Kidney tubule cell (primary cell): ENCODE measurements at regions not wholly inside any gene's neighbourhood (a gene's known extent, or its start where the extent isn't known, plus 50 kb on each side); places are given as distances from the start of the nearest gene placed in this dataset.

Experiments
- DNase-seq: peaks from one replicate; pipeline ENCODE4 v3.0.0-alpha.2; 2018; ENCODE audit warnings: low spot score

- DNase-seq: no peak
Measured at GRCh38 chr5:115402822-115403577, 106.5 kb upstream of the CCDC112 start.

GRCh38 chr5:115402092-115402491, 105.6 kb upstream of the CCDC112 start:
- DNase-seq: no peak

- DNase-seq: peak; percentile 71
Measured at GRCh38 chr5:115398719-115399118, 102.3 kb upstream of the CCDC112 start.

- no peak for DNase-seq
Measured at GRCh38 chr5:115396688-115397087, 100.2 kb upstream of the CCDC112 start.

GRCh38 chr5:115396081-115396480, 99.6 kb upstream of the CCDC112 start:
- no peak for DNase-seq

GRCh38 chr5:115394531-115394930, 98.1 kb upstream of the CCDC112 start:
- no peak for DNase-seq

GRCh38 chr5:115393239-115393638, 96.8 kb upstream of the CCDC112 start:
- no peak for DNase-seq

- no peak for DNase-seq
Measured at GRCh38 chr5:115392611-115393010, 96.2 kb upstream of the CCDC112 start.

GRCh38 chr5:115391780-115392179, 95.3 kb upstream of the CCDC112 start:
- DNase-seq: no peak

GRCh38 chr5:115389799-115390382, 93.4 kb upstream of the CCDC112 start:
- no peak for DNase-seq

- DNase-seq: no peak
Measured at GRCh38 chr5:115389034-115389798, 92.8 kb upstream of the CCDC112 start.

- DNase-seq: no peak
Measured at GRCh38 chr5:115388240-115388639, 91.8 kb upstream of the CCDC112 start.

- DNase-seq: peak; percentile 59
Measured at GRCh38 chr5:115387816-115388215, 91.4 kb upstream of the CCDC112 start.

- DNase-seq: no peak
Measured at GRCh38 chr5:115386657-115387056, 90.2 kb upstream of the CCDC112 start.

- DNase-seq: no peak
Measured at GRCh38 chr5:115384587-115385375, 88.3 kb upstream of the CCDC112 start.

GRCh38 chr5:115382989-115383388, 86.5 kb upstream of the CCDC112 start:
- no peak for DNase-seq

- no peak for DNase-seq
Measured at GRCh38 chr5:115381911-115382662, 85.6 kb upstream of the CCDC112 start.

GRCh38 chr5:115379622-115380344, 83.3 kb upstream of the CCDC112 start:
- DNase-seq: peak; percentile 98

GRCh38 chr5:115378754-115379153, 82.3 kb upstream of the CCDC112 start:
- no peak for DNase-seq

- DNase-seq: peak; percentile 95
Measured at GRCh38 chr5:115377468-115378217, 81.2 kb upstream of the CCDC112 start.
